Fibroblast of lung (primary cell): ENCODE measurements at regions not wholly inside any gene's neighbourhood (a gene's known extent, or its start where the extent isn't known, plus 50 kb on each side); places are given as distances from the start of the nearest gene placed in this dataset.

Source experiments
- DNase-seq, 2 donors: peaks; one replicate each; pipeline versions ENCODE4 v3.0.0 to v3.0.0-alpha.2; 2010; ENCODE audit warnings: low read depth in 2 of 2
- H2AFZ ChIP-seq: 2 replicates; pipeline ENCODE4 v1.5.1; 2012; ENCODE audit warnings: low read length, control low read depth, inconsistent platforms
- H3K27ac ChIP-seq: 2 replicates; pipeline ENCODE4 v1.5.1; 2011; ENCODE audit warnings: low read length, control low read depth; ENCODE audit not compliant: insufficient read depth
- H3K27me3 ChIP-seq: 2 replicates; pipeline ENCODE4 v1.5.1; 2011; ENCODE audit warnings: mild to moderate bottlenecking, low read length; ENCODE audit not compliant: control insufficient read depth, insufficient read depth
- H3K36me3 ChIP-seq: 2 replicates; pipeline ENCODE4 v1.5.1; 2011; ENCODE audit warnings: low read length; ENCODE audit not compliant: control insufficient read depth, insufficient read depth
- H3K4me1 ChIP-seq: 2 replicates; pipeline ENCODE4 v1.5.1; 2011; ENCODE audit warnings: low read length; ENCODE audit not compliant: control insufficient read depth, insufficient read depth; ENCODE audit errors: extremely low read depth
- H3K4me2 ChIP-seq: 2 replicates; pipeline ENCODE4 v1.5.1; 2011; ENCODE audit warnings: low read length, control low read depth; ENCODE audit not compliant: insufficient read depth; ENCODE audit errors: extremely low read depth
- H3K4me3 ChIP-seq, 4 experiments: fragments of 200-600 bp in 1 of 4; sonication (generic) in 1 of 4; replicated peaks in 1 of 4; 2 replicates each; pipeline ENCODE4 v1.5.1; 2011 to 2016; ENCODE audit warnings: low read length in 4 of 4, low read depth in 3 of 4, mild to moderate bottlenecking in 3 of 4, control low read depth in 2 of 4, inconsistent platforms in 1 of 4, mixed read lengths in 1 of 4; ENCODE audit not compliant: insufficient read depth in 1 of 4; ENCODE audit errors: control extremely low read depth in 1 of 4
- H3K79me2 ChIP-seq: 2 replicates; pipeline ENCODE4 v1.5.1; 2012; ENCODE audit warnings: mild to moderate bottlenecking, low read length, inconsistent platforms; ENCODE audit not compliant: control insufficient read depth, insufficient read depth
- H3K9ac ChIP-seq: 2 replicates; pipeline ENCODE4 v1.5.1; 2011; ENCODE audit warnings: mild to moderate bottlenecking, low read length, control low read depth; ENCODE audit not compliant: insufficient read depth
- H3K9me3 ChIP-seq: 2 replicates; pipeline ENCODE4 v1.5.1; 2012; ENCODE audit warnings: low read depth, low read length; ENCODE audit not compliant: control insufficient read depth, insufficient read depth
- H4K20me1 ChIP-seq: 2 replicates; pipeline ENCODE4 v1.5.1; 2011; ENCODE audit warnings: low read length; ENCODE audit not compliant: control insufficient read depth, insufficient read depth; ENCODE audit errors: extremely low read depth
- EZH2 ChIP-seq: IDR thresholded peaks from 2 replicates; pipeline ENCODE4 v1.5.1; 2012; ENCODE audit warnings: low read length, control low read depth, mild to moderate bottlenecking; ENCODE audit errors: missing control alignments
- TF ChIP-seq, protein P1 (sequence below), 2 donors: IDR thresholded peaks in 1 of 2; conservative IDR thresholded peaks in 1 of 2; 1 replicate in 1 of 2; 2 replicates in 1 of 2; pipeline ENCODE4 v1.5.1; 2011 to 2012; ENCODE audit warnings: low read length in 2 of 2, control low read depth in 1 of 2, inconsistent platforms in 1 of 2, low read depth in 1 of 2, mild to moderate bottlenecking in 1 of 2

DNA sequence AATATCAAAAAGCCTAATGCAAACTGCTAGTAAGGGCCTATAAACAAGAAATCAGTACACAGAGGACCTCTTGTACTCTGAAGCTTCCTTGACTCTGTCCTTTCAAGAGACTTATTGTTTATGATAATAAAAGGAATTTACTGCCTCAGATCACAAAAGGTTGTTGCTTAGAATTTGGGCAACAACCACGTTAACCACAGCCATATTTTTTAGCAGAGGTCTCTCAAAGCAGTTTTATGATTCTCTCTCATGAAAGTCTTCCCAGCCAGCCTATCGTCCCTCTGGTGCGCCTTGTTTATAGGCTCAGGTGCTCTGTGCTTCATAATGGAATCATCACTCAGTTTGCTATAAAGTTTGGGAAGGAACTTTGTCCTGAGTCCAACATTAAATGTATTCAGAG, 270.6 kb downstream of the RCHY1 start:
- no peaks in the 10 kb centered on the region for H3K9me3 ChIP-seq
- no peaks in the 10 kb centered on the region for H4K20me1 ChIP-seq
- TF ChIP-seq, protein P1, sequence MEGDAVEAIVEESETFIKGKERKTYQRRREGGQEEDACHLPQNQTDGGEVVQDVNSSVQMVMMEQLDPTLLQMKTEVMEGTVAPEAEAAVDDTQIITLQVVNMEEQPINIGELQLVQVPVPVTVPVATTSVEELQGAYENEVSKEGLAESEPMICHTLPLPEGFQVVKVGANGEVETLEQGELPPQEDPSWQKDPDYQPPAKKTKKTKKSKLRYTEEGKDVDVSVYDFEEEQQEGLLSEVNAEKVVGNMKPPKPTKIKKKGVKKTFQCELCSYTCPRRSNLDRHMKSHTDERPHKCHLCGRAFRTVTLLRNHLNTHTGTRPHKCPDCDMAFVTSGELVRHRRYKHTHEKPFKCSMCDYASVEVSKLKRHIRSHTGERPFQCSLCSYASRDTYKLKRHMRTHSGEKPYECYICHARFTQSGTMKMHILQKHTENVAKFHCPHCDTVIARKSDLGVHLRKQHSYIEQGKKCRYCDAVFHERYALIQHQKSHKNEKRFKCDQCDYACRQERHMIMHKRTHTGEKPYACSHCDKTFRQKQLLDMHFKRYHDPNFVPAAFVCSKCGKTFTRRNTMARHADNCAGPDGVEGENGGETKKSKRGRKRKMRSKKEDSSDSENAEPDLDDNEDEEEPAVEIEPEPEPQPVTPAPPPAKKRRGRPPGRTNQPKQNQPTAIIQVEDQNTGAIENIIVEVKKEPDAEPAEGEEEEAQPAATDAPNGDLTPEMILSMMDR (conservative IDR thresholded peaks at IDR 0.05 in 1 of 2, IDR thresholded peaks at IDR 0.05 in 1 of 2; ENCODE audit: low read depth in 1 of 2, low read length in 2 of 2): no peak
- H3K27ac ChIP-seq: no peak overlapping the region
- no peaks in the 10 kb centered on the region for H3K27me3 ChIP-seq
- H3K4me2 ChIP-seq: no peak overlapping the region
- no peaks in the 10 kb centered on the region for H3K79me2 ChIP-seq
- no peak overlapping the region for H2AFZ ChIP-seq
- H3K9ac ChIP-seq: no peak overlapping the region
- H3K4me1 ChIP-seq: no peaks in the 10 kb centered on the region
- no peaks in the 10 kb centered on the region for H3K36me3 ChIP-seq
- DNase-seq: no peak
- no peak overlapping the region for H3K4me3 ChIP-seq

DNA sequence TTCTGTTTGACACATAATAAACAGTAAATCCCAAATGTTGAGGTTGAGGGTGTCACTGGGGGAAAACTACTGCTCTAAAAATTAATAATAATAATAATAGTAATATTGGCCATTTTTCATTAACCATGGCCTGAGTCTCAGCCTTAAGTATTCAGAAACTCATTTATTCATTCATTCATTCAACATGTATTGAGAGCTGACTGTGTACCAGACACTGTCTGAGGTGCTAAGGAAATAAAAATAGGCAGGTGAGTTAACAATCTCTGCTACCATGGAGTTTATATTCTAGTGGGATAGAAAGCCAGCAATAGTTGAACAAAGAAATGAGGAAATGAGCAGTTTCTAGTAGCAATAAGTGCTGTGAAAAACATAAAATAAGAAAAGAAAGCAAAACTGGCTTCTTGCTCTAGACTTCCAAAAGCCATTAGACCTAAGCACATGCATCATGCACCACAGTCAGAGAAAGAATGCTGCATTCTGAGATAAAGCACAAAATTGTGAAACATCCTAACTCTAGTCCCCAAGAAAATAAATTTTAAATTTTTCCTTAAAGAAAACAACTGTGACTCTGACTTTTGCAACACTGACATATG, 278.7 kb downstream of the RCHY1 start:
- Histone ChIP-seq H3K4me1 (no peaks in the 10 kb centered on the region), H3K27me3 (no peaks in the 10 kb centered on the region), H4K20me1 (no peaks in the 10 kb centered on the region), H3K4me2 (no peak overlapping the region), H3K27ac (no peak overlapping the region), H2AFZ (no peak overlapping the region), H3K9me3 (no peaks in the 10 kb centered on the region), H3K4me3 (no peak overlapping the region), H3K36me3 (no peaks in the 10 kb centered on the region), H3K79me2 (no peaks in the 10 kb centered on the region), H3K9ac (no peak overlapping the region)
- no peak for TF ChIP-seq EZH2
- TF ChIP-seq, protein P1 (conservative IDR thresholded peaks at IDR 0.05 in 1 of 2, IDR thresholded peaks at IDR 0.05 in 1 of 2; ENCODE audit: low read depth in 1 of 2, low read length in 2 of 2): no peak
- no peak for DNase-seq

DNA sequence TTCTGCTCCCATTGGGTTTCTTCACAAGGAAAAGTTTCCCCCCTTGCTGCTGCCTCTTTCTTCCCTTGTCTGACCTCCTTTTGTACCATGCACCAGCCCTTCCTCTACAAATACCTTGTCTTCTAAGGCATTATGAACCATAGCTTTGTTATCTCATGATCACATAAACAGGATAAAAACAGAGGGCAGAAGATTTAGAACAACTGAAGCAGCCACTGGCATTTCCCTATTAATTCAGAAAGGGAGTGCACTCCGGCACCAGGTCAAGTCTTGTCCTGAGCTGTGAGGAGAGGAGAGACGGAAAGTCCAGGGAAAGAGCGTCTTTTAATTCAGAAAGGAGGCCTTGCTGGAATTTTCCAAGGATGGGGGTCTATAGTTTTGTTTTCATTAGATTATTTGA, 281.7 kb downstream of the RCHY1 start:
- no peaks in the 10 kb centered on the region for H4K20me1 ChIP-seq
- H3K4me1 ChIP-seq: no peaks in the 10 kb centered on the region
- no peak overlapping the region for H2AFZ ChIP-seq
- no peak overlapping the region for H3K4me3 ChIP-seq
- no peak overlapping the region for H3K4me2 ChIP-seq
- TF ChIP-seq, protein P1 (conservative IDR thresholded peaks at IDR 0.05 in 1 of 2, IDR thresholded peaks at IDR 0.05 in 1 of 2; ENCODE audit: low read depth in 1 of 2, low read length in 2 of 2): no peak
- no peak for TF ChIP-seq EZH2
- no peaks in the 10 kb centered on the region for H3K79me2 ChIP-seq
- no peak overlapping the region for H3K9ac ChIP-seq
- H3K27me3 ChIP-seq: no peaks in the 10 kb centered on the region
- H3K36me3 ChIP-seq: no peaks in the 10 kb centered on the region
- H3K27ac ChIP-seq: no peak overlapping the region
- DNase-seq: no peak
- no peaks in the 10 kb centered on the region for H3K9me3 ChIP-seq
